Peyer's patch (tissue), 4 donors: ENCODE measurements at regions not wholly inside any gene's neighbourhood (a gene's known extent, or its start where the extent isn't known, plus 50 kb on each side); places are given as distances from the start of the nearest gene placed in this dataset.

Source experiments
- DNase-seq, 3 donors: peaks; one replicate each; pipeline ENCODE4 v3.0.0-alpha.2; 2017 to 2019
- H3K27ac ChIP-seq, 4 donors: fragments of 200-600 bp; sonication (generic); one replicate each; pipeline ENCODE4 v1.5.1; 2016 to 2019
- H3K27me3 ChIP-seq, 2 donors: fragments of 200-600 bp; sonication (generic); one replicate each; pipeline ENCODE4 v1.5.1; 2019
- H3K36me3 ChIP-seq, 3 donors: fragments of 200-600 bp; sonication (generic); one replicate each; pipeline ENCODE4 v1.5.1; 2016 to 2019
- H3K4me1 ChIP-seq, 4 donors: fragments of 200-600 bp; sonication (generic); one replicate each; pipeline ENCODE4 v1.5.1; 2016 to 2019
- H3K4me3 ChIP-seq, 4 donors: fragments of 200-600 bp; sonication (generic); 1 replicate in 3 of 4; 2 replicates in 1 of 4; pipeline ENCODE4 v1.5.1; 2016 to 2019; ENCODE audit warnings: mild to moderate bottlenecking in 1 of 4
- H3K9me3 ChIP-seq, 4 donors: fragments of 200-600 bp; sonication (generic); one replicate each; pipeline ENCODE4 v1.5.1; 2016 to 2019; ENCODE audit warnings: mild to moderate bottlenecking in 1 of 4
- CTCF ChIP-seq, 6 experiments: fragments of 450-650 bp in 4 of 6; fragments of 200-600 bp in 2 of 6; sonication (generic) in 1 of 6; IDR thresholded peaks; one replicate each; pipeline ENCODE4 v1.5.1; 2017 to 2019; ENCODE audit warnings: antibody characterized with exemption in 6 of 6, mild to moderate bottlenecking in 3 of 6, moderate library complexity in 1 of 6
- POLR2A ChIP-seq, 2 donors: fragments of 450-650 bp; IDR thresholded peaks; one replicate each; pipeline ENCODE4 v1.5.1; 2017; ENCODE audit warnings: antibody characterized with exemption in 2 of 2, mild to moderate bottlenecking in 2 of 2, moderate library complexity in 2 of 2

GRCh38 chr5:89349246-89349980, 466.4 kb upstream of the MEF2C start:
- Histone ChIP-seq H3K9me3 (no peaks in the 10 kb centered on the region), H3K36me3 (no peaks in the 10 kb centered on the region), H3K4me3 (no peak overlapping the region), H3K27ac (no peak overlapping the region), H3K27me3 (no peaks in the 10 kb centered on the region), H3K4me1 (no peaks in the 10 kb centered on the region)
- no peak for TF ChIP-seq CTCF (IDR thresholded peaks at IDR 0.05)
- no peak for TF ChIP-seq POLR2A (IDR thresholded peaks at IDR 0.05)
- DNase-seq: no peak

DNA sequence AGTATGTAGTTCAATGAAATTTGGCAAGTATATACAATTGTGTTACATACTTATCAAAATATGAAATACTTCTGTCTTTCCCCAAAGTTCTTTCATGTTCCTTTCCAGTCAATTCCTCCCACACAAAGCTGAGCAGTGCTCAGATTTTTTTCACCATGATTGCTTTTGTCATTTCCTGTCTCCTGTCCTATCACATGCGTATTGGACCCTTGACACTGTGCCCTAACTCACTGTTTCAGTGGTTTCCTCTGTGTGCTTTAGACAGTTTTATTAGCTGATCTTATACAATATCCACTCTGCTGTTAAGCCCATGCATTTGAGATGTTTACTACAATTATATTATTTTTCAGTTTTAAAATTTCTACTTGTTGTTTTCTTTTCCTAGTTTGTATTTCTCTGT, 463.6 kb upstream of the MEF2C start:
- TF ChIP-seq POLR2A (IDR thresholded peaks at IDR 0.05) (no peak), CTCF (IDR thresholded peaks at IDR 0.05) (no peak)
- Histone ChIP-seq H3K9me3 (no peaks in the 10 kb centered on the region), H3K4me1 (peaks cover 0 to 5% (median 0%) of the 10 kb centered on the region in 4 donors), H3K27ac (no peak overlapping the region), H3K36me3 (no peaks in the 10 kb centered on the region), H3K27me3 (no peaks in the 10 kb centered on the region), H3K4me3 (no peak overlapping the region)
- DNase-seq: no peak

DNA sequence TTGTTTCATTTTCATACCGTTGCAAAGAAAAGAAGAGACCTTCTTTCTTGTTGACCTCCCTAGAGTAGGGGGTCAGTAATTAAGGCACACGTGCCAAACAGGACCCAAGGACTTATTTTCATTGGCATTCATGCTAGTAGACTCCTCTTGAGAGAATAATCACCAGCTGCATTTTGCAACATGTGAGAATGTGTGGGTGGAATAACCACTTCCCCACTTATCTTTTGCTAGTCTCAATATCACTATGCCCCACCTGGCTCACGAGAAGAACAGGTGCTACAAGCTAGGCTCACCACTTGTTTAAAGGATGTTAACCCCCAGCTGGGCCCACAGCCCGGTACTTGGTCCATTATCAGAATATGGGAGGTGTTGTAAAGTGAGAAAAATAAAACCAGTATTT, 460.7 kb upstream of the MEF2C start:
- Histone ChIP-seq H3K27me3 (no peaks in the 10 kb centered on the region), H3K4me1 (peaks cover 0 to 5% (median 0%) of the 10 kb centered on the region in 4 donors), H3K4me3 (no peak overlapping the region), H3K27ac (no peak overlapping the region), H3K9me3 (no peaks in the 10 kb centered on the region), H3K36me3 (no peaks in the 10 kb centered on the region)
- peak in 2 of 3 donors; percentile 63 to 70 for DNase-seq
- TF ChIP-seq POLR2A (IDR thresholded peaks at IDR 0.05) (no peak), CTCF (IDR thresholded peaks at IDR 0.05) (no peak)

DNA sequence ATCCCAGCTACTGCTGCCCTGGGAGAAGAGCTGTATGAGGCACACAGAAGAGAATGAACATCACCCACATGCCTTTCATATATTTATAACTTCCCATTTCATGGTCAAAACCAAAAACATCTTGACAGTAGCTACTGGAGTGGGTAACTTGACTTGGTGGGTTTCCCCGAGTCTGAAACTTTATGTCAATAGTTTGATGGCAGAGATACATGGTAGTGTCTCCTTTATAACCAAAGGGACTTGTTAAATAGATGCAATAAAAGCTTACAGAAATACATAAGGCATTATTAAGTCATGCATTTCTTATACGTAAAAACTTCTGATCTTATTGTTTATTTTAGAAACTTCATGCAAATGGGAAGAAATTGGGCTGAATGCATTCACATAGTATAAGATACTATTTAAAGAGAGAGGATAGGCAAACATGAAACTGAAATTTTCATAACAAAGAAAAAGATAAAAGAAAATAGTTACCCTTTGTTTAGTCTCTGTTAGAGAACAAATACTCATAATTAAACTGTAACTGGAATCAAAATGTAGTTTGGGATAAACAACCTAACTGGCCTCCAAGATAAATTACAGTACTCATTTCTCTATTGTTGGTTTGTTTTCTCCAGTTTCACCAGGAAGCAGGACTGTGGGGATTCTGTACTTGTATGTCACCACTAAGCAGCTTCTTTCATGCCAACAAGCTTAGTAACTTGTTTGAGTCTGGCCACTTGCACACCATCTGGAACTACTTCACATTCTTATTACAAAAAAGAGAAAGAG, 459.3 kb upstream of the MEF2C start:
- H3K27ac ChIP-seq: no peak overlapping the region
- H3K27me3 ChIP-seq: no peaks in the 10 kb centered on the region
- no peak for DNase-seq
- TF ChIP-seq POLR2A (IDR thresholded peaks at IDR 0.05) (no peak), CTCF (IDR thresholded peaks at IDR 0.05) (no peak)
- peaks cover 0 to 5% (median 0%) of the 10 kb centered on the region in 4 donors for H3K4me1 ChIP-seq
- no peaks in the 10 kb centered on the region for H3K36me3 ChIP-seq
- H3K9me3 ChIP-seq: no peaks in the 10 kb centered on the region
- no peak overlapping the region for H3K4me3 ChIP-seq

DNA sequence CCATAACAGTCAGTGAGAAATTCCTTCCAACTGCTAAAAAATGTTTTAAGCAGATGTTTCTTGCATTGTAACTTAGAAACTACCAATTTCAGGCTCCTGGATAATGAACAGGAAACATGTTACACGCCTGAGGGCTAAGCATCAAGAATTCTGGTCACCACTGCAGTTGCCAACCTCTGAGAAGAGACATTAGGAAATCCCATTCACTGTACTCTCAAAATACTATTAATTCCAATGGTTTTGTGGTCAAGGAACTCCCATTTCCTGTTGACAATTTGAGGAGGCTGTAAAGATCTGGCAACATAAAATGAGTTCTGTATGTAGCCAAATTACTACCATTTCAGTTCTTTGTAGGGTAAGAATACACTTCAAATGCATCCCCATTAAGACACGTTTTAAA, 456.0 kb upstream of the MEF2C start:
- no peak for DNase-seq
- H3K27ac ChIP-seq: no peak overlapping the region
- no peaks in the 10 kb centered on the region for H3K27me3 ChIP-seq
- H3K36me3 ChIP-seq: no peaks in the 10 kb centered on the region
- H3K9me3 ChIP-seq: no peaks in the 10 kb centered on the region
- H3K4me3 ChIP-seq: no peak overlapping the region
- TF ChIP-seq CTCF (IDR thresholded peaks at IDR 0.05): no peak
- TF ChIP-seq POLR2A (IDR thresholded peaks at IDR 0.05): no peak
- peaks cover 0 to 5% (median 0%) of the 10 kb centered on the region in 4 donors for H3K4me1 ChIP-seq
